NCI-H2081 (cell line): ENCODE measurements at regions not wholly inside any gene's neighbourhood (a gene's known extent, or its start where the extent isn't known, plus 50 kb on each side); places are given as distances from the start of the nearest gene placed in this dataset.
"Not testable (repeated sequence)": the region's sequence is repeated elsewhere in the genome, so short reads cannot be mapped to it uniquely, and the experiment has no call there.

Experiments used
- DNase-seq, 2 experiments: peaks; one replicate each; lab custom pipeline; 2025; lab: John Stamatoyannopoulos, UW

DNA sequence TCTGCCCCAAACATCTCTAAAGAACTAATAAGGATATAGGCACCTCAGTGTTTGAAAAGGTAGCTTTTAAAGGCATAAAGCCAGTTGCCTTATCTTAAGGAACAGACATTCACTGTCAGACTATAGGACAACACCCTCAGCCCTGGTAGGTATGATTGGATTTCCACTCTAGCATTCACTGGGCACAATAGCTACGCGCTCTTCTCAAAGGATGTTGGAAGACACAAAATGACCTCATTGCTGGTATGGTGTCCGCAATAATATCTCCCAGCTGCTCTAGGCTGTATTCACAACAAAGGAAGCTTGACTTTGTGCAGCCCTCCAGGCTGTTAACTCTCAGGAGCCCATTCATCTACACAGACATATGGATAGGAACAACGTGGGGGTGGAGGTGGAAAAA lies 119.4 kb upstream of the CXADR start:
- DNase-seq, result peak; percentile 43 to 67

DNA sequence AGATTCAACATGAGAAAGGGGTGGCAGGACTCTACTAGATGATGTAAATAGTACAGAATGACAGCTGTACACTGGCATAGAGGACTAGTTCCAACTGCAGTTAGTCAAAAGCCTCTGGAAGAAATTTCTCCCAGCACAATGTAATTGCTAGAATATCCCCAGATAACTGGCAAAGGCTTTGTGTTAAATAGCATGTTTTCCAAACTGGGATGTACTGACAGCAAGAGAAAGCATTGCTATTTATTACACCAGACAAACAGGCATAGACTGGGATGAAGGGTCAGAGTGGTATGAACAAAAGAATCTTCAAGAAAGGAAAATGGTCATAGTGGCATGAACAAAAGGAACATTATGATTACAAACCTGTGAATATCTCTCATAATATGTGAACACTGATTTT lies 115.9 kb upstream of the CXADR start:
- no peak for DNase-seq

GRCh38 chr21:17397703-17398102 lies 115.1 kb upstream of the CXADR start:
- no peak for DNase-seq

DNA sequence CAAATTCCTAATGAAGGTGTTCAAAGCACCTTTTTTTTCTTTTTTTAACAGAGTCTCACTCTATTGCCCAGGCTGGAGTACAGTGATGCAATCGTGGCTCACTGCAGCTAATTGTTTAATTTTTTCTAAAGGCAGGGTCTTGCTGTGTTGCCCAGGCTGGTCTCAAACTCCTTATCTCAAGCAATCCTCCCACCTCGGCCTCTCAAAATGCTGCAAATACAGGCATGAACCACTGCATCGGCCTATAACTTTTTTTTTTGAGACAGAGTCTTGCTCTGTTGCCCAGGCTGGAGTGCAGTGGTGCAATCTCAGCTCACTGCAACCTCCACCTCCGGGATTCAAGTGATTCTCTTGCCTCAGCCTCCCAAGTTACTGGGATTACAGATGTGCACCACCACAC lies 113.9 kb upstream of the CXADR start:
- DNase-seq, result not testable (repeated sequence)

- DNase-seq, result no peak
Measured at GRCh38 chr21:17402937-17403336, 109.9 kb upstream of the CXADR start.

DNA sequence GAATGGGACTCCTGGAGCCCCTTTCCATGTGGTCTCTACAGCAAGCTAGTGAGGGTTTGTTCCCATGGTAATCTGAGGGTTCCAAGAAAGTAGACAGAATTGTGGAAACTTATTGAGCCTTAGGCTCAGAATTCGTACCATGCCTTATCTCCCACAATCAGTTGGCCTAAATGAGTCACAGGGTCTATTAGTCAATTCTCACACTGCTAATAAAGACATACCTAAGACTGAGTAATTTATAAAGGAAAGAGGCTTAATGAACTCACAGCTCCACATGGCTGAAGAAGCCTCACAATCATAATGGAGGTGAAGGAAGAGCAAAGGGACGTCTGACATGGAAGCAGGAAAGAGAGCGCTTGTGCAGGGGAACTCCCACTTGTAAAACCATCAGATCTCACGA lies 106.6 kb upstream of the CXADR start:
- DNase-seq, result no peak

GRCh38 chr21:17414766-17415165 lies 98.1 kb upstream of the CXADR start:
- DNase-seq, result no peak

GRCh38 chr21:17416139-17416538 lies 96.7 kb upstream of the CXADR start:
- DNase-seq, result no peak

- DNase-seq, result no peak
Measured at GRCh38 chr21:17422931-17423330, 89.9 kb upstream of the CXADR start.

GRCh38 chr21:17427157-17427556 lies 85.7 kb upstream of the CXADR start:
- no peak for DNase-seq

GRCh38 chr21:17427831-17428483 lies 84.9 kb upstream of the CXADR start:
- DNase-seq, result no peak

GRCh38 chr21:17428484-17428869 lies 84.4 kb upstream of the CXADR start:
- no peak for DNase-seq

- DNase-seq, result no peak
Measured at GRCh38 chr21:17428980-17429379, 83.9 kb upstream of the CXADR start.

DNA sequence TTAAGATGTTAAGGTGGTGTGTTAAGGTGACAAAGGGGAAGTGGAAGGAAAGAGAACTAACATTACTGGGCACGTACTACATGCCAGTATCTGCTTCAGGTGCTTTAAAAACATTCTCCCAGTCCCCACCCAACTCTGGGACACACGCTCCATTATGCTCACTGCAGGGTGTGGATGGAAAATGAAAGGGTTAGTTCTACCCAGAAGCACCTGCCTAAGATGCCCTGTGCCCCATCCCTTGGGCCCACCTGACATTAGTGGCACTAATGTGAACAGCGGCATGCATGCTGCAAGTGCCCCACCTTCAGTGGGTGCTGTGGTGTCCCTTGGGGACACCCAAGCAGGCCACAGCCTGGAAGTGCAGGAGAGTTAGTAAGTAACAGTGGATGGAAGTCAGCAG lies 82.9 kb upstream of the CXADR start:
- DNase-seq, result no peak

DNA sequence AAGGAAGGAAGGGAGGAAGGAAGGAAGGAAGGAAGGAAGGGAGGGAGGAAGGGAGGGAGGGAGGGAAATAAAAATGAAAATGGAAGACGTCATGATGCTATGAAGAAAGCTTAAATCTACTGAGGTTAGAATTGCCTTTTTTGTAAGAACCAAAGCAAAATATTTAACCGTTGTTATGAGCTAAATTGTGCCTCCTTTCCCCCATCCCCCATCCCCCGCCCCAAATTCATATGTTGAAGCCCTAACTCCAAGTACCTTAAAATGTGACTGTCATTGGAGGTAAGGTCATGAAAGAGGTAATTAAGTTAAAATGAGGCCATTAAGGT lies 80.1 kb upstream of the CXADR start:
- no peak for DNase-seq

- DNase-seq, result no peak
Measured at GRCh38 chr21:17433730-17434129, 79.1 kb upstream of the CXADR start.

GRCh38 chr21:17435565-17436543 lies 77.0 kb upstream of the CXADR start:
- DNase-seq, result no peak

DNA sequence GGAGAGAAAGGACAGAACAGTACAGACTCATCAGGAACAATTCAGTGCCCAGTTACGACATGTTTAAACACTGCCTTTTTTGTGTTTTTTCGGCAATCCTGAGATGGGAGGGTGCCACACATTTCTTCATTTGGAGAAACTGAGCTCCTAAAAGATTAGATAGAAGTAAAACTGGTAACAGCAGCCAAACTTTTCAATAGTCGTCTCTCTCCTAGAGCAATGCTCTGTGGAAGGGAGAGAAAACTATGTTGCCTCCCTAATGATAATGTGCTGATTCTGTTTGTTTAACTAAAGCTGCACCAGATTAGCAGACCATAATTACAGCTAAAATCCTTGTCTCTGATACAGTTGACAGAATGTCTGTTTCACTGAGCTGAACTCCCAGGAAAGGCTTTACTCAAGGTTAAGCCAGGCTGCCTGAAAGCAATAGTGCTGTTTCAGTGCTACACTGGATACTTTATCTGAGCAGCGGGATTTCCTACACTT lies 76.2 kb upstream of the CXADR start:
- peak in 1 of 2 experiments; percentile 45 for DNase-seq

GRCh38 chr21:17438635-17439034 lies 74.2 kb upstream of the CXADR start:
- DNase-seq, result peak; percentile 30 to 41

GRCh38 chr21:17440969-17441368 lies 71.9 kb upstream of the CXADR start:
- DNase-seq, result peak in 1 of 2 experiments; percentile 38

DNA sequence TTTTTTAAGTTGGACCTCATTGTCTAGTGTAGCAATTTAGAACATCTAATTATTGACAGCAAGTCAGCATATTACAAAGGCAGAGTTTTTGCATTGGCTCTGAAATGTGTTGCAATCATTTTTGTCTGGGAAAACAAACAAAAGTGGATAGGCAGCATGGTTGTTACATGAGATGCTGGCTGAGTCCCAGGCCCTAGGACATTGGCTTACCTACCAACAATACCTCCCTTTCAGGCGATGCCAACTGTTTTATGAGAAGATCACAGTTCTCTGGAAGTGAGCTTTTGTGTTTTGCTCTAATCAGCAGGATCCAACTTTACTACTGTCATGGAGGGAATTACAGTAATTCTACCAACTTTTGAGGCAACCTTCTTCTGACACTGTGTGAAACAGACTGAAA lies 71.5 kb upstream of the CXADR start:
- DNase-seq, result peak; percentile 59 to 85

DNA sequence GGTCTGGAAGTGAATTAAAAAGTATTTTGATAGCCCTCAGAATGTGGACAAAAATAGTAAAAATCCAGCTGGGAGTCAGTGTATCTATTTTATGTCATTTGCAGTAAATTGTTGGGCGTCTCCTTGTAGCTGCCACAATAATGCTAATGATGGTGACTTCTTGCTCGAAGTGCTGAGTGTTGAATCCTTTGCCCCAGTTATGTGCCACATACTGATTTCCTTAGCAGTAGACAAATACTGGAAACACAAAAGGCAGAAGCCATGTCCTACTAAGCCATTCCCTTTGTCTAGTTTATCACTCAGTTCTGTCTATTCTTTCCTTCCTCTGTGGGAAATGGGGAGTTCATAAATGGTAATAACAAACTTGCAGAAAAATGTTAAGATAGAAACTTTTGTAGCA lies 70.7 kb upstream of the CXADR start:
- DNase-seq, result no peak

GRCh38 chr21:17444828-17445227 lies 68.0 kb upstream of the CXADR start:
- DNase-seq, result no peak
